ENCODE measurements at regions not wholly inside any gene's neighbourhood (a gene's known extent, or its start where the extent isn't known, plus 50 kb on each side); places are given as distances from the start of the nearest gene placed in this dataset.
A peak's percentile ranks its signal among the peaks of the same experiment; 100 is the strongest.

DNA sequence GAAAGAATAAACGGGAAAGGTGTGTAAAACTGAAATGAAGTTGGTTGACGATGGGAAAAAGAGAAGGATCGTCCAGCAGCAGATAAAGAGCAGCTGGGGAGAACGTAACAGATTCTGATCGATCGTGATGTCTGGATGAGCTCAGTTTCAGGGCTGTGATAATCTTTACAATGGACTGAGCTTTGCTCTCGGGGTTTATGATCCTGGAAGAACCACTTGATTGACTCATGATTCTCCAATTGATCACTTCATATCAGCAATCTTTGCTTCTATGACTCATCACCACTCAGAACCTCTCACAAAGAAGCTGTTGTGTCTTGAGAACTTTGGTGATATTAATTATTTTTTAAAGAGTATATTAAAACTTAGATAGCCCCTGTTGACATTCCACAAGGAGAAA, 690.7 kb downstream of the TUSC7 start:
- TF ChIP-seq, protein P1, sequence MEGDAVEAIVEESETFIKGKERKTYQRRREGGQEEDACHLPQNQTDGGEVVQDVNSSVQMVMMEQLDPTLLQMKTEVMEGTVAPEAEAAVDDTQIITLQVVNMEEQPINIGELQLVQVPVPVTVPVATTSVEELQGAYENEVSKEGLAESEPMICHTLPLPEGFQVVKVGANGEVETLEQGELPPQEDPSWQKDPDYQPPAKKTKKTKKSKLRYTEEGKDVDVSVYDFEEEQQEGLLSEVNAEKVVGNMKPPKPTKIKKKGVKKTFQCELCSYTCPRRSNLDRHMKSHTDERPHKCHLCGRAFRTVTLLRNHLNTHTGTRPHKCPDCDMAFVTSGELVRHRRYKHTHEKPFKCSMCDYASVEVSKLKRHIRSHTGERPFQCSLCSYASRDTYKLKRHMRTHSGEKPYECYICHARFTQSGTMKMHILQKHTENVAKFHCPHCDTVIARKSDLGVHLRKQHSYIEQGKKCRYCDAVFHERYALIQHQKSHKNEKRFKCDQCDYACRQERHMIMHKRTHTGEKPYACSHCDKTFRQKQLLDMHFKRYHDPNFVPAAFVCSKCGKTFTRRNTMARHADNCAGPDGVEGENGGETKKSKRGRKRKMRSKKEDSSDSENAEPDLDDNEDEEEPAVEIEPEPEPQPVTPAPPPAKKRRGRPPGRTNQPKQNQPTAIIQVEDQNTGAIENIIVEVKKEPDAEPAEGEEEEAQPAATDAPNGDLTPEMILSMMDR (IDR thresholded peaks at IDR 0.05; ENCODE audit: extremely low read depth, missing control alignments) = no peak
- DNase-seq (ENCODE audit: low spot score) = no peak

DNA sequence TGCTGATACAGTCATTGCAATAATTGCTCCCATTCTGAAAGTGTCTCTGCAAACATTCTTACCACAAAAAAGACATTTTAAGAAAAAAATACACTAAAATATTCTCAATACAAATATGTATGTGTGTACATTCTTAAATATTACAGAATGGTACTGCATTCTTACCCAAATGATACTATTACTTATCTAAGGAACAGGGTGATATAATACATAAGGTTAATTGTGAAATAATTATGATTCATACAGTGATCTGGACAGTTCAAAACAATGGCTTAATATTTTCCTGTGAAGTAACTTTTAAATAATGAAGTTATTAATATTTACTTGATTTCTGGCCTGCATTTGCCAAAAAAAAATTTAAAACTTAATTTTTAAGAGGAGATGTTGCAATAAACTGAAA, 694.6 kb downstream of the TUSC7 start:
- TF ChIP-seq, protein P1 (IDR thresholded peaks at IDR 0.05; ENCODE audit: extremely low read depth, missing control alignments) = no peak
- DNase-seq (ENCODE audit: low spot score) = no peak

DNA sequence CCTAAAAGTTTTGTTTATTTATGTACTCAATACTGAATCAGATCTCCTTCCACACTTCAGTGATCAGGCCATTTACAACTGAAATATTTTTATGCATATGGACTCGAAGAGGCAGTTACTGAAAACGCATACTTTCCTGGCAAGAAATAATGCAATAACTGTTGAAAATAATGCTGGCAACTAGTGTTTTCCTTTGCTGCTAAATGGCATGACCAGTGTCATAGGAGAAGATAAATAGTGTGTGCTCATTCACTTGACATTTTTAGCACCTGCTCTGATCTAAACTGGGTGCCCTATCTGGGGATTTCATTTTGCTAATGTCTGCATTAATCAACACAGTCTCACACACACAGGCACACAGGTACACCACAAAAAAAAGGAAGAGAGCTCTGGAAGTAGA, 695.2 kb downstream of the TUSC7 start:
- no peak for DNase-seq (ENCODE audit: low spot score)
- TF ChIP-seq, protein P1 (IDR thresholded peaks at IDR 0.05; ENCODE audit: extremely low read depth, missing control alignments) = no peak

DNA sequence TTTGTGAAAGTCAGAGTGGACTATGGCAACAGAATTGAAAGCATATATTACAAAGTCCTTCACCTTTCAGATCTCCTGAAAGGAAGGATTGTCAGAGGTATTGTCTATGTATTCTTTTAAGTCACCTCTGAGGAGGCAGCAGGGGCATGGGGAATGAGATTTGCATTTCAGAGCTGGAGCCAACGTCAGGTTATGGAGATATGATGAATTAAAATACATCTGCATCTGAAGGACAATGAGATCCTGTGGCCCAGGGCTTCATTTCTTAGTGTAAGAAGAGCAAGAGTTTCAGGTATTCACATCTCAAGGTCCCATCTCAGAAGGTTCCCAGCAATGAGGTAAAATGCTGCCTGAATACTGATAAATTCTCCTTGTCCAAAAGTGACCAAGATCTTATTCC, 695.8 kb downstream of the TUSC7 start:
- TF ChIP-seq, protein P1 (IDR thresholded peaks at IDR 0.05; ENCODE audit: extremely low read depth, missing control alignments) = no peak
- no peak for DNase-seq (ENCODE audit: low spot score)

DNA sequence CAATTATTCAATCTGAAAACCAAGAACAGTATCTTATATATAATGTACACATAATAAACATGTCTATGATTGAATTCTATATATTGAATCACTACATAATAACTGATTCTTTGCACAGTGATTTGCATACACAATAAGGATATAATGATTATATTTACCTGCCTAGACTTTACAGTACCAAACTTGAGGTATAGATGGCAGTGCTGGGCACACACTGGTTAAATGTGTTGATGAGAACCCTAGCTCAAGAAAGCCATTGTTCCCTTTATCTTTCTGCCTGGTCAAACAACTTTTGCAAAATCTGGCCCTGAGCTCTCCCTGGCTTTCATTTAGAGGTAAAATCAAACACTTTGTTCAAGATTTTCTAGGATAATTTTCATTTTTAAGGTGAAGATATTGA, 697.7 kb downstream of the TUSC7 start:
- peak; percentile 6 for DNase-seq (ENCODE audit: low spot score)
- TF ChIP-seq, protein P1 (IDR thresholded peaks at IDR 0.05; ENCODE audit: extremely low read depth, missing control alignments) = peak; percentile 8

DNA sequence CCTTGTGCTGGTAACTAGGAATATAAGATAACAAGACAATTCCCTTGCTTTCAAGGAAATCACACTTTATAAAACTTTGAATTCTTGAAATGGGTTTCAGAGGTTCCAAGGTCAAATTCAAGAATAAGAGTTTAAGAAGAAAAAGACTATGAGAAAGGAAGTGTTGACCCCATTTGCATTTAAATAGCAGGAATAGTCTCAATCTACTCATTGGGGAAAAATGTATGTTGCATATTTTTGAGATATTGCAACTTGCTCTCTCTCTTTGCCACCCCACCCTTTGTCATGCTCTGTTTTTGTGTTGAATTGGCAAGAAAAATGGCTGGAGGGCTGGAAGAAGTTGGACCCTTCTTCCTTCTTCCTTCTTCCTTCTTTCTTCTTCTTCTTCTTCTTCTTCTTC, 699.2 kb downstream of the TUSC7 start:
- TF ChIP-seq, protein P1 (IDR thresholded peaks at IDR 0.05; ENCODE audit: extremely low read depth, missing control alignments) = no peak
- no peak for DNase-seq (ENCODE audit: low spot score)

DNA sequence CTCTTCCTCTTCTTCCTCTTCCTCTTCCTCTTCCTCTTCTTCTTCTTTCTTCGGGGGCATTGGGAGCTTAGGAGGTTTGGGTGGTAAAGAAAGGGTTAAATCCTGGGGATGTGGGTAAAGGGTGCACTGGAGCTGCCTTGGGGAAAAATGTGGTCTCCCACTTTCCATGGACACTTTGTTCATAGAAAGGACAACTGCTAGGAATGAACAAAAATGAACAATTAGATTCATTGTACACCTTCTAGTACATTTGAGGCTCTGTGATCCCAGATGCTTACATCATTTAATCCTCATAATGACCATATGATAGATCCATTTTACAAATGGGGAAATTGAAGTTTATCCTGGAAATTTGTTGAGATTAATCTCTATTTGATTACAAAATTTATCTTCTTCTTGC, 699.7 kb downstream of the TUSC7 start:
- TF ChIP-seq, protein P1 (IDR thresholded peaks at IDR 0.05; ENCODE audit: extremely low read depth, missing control alignments) = no peak

More for the DNA sequence above, 699.7 kb downstream of the TUSC7 start:
- no peak for DNase-seq (ENCODE audit: low spot score)

Data from GM20000 (cell line).